ENCODE measurements at regions not wholly inside any gene's neighbourhood (a gene's known extent, or its start where the extent isn't known, plus 50 kb on each side); places are given as distances from the start of the nearest gene placed in this dataset.
A peak's percentile ranks its signal among the peaks of the same experiment; 100 is the strongest.

GRCh38 chr13:50080911-50081678 lies 65.9 kb downstream of the KCNRG start:
- peak; percentile 27 for DNase-seq

More at GRCh38 chr13:50080911-50081678, 65.9 kb downstream of the KCNRG start:
- Histone ChIP-seq H3K27ac (ENCODE audit: insufficient read depth, low read length) (peak overlapping the region; percentile 95), H3K9ac (ENCODE audit: low read depth, low read length) (peak overlapping the region; percentile 89), H2BK120ac (ENCODE audit: low read depth, low read length) (peak overlapping the region; percentile 54), H3K14ac (replicated peaks; ENCODE audit: low read depth, low read length) (peak overlapping the region; percentile 87), H3K9me1 (ENCODE audit: insufficient read depth, low read length) (no peaks in the 10 kb centered on the region; the same call in 1 of the 2 replicates), H3K4me2 (ENCODE audit: low read depth, low read length) (peak overlapping the region; percentile 76), H3K4ac (ENCODE audit: low read depth, low read length) (peak overlapping the region; percentile 77), H2BK20ac (ENCODE audit: low read depth, low read length) (no peak overlapping the region), H3K4me3 (ENCODE audit: insufficient read depth, low read depth, low read length) (peak overlapping the region; percentile 66), H3K18ac (ENCODE audit: low read depth, low read length) (peak overlapping the region; percentile 79), H3K27me3 (ENCODE audit: control insufficient read depth, insufficient read depth, low read length) (no peaks in the 10 kb centered on the region), H2BK15ac (ENCODE audit: low read depth, low read length) (0 out of 3 replicates have a peak overlapping the region, but pooled peaks have one; percentile 15), H4K8ac (ENCODE audit: low read depth in 2 of 2, low read length in 2 of 2) (peak overlapping the region; percentile 44 to 48; a peak in 3 of 4 replicates), H3K56ac (ENCODE audit: extremely low read depth, insufficient read depth, low read length) (peak overlapping the region; percentile 86), H3K79me1 (ENCODE audit: low read depth in 1 of 2, low read length in 2 of 2) (peaks cover 10 to 11% of the 10 kb centered on the region in 2 experiments), H2BK5ac (ENCODE audit: low read depth, low read length, poor library complexity, severe bottlenecking) (peak overlapping the region; percentile 63), H3K23ac (ENCODE audit: low read depth, low read length) (peak overlapping the region; percentile 79), H2AK9ac (replicated peaks; ENCODE audit: low read depth, low read length, poor library complexity) (peak overlapping the region; percentile 97), H3K9me3 (ENCODE audit: control insufficient read depth, insufficient read depth, low read length) (no peaks in the 10 kb centered on the region), H3K36me3 (ENCODE audit: control insufficient read depth, insufficient read depth, low read length) (no peaks in the 10 kb centered on the region), H4K91ac (ENCODE audit: insufficient read depth, low read depth, low read length) (peak overlapping the region; percentile 61), H2AFZ (replicated peaks; ENCODE audit: low read length, poor library complexity) (peak overlapping the region; percentile 92), H4K20me1 (ENCODE audit: insufficient read depth, low read length) (peaks cover 16% of the 10 kb centered on the region), H2AK5ac (ENCODE audit: low read depth, low read length) (peak overlapping the region; percentile 24; the same call in 1 of the 2 replicates), H3K4me1 (ENCODE audit: control insufficient read depth, insufficient read depth, low read length) (no peaks in the 10 kb centered on the region), H4K5ac (ENCODE audit: low read depth, low read length) (peak overlapping the region; percentile 46; the same call in 1 of the 2 replicates)
- 4% methylated on average over 25 of the region's 67 CpGs; no CpG with 5 or more reads in 1 of the 2 experiments for WGBS, 2 experiments (ENCODE audit: extremely low coverage in 2 of 2, insufficient read length in 1 of 2)
- in situ Hi-C loops (cut with MboI; ENCODE audit: low sequenced_read_pairs) (loop anchor here (5.0 to 25.0 kb wide), 4 partner anchors 416 to 831 kb away; partner anchors contain the start of gene RNASEH2B), intact Hi-C loops (cut with micrococcal nuclease) (loop anchor here (1.0 to 5.0 kb wide), 6 partner anchors 84 to 991 kb away; partner anchors contain the start of genes SPRYD7 and TRIM13), dilution Hi-C loops (cut with HindIII; ENCODE audit: low sequenced_read_pairs, unreplicated experiment) (no loop called here)
- ATAC-seq (ENCODE audit: low read depth): peak; percentile 10
- no TSS peak for BruUV-seq (replicated peaks)
- POLR2A ChIA-PET (ENCODE audit: unreplicated experiment): no interaction called here
- CTCF ChIA-PET: interaction anchor here (0.8 to 1.9 kb wide), 6 partner anchors 11 to 831 kb away, joined by 3 to 7 read pairs (median 3); no protein-coding TSS in a partner anchor
- TF ChIP-seq BHLHE40 (IDR thresholded peaks at IDR 0.05; ENCODE audit: low read depth, low read length): no peak
- TF ChIP-seq RAD21 (IDR thresholded peaks at IDR 0.05; ENCODE audit: low read length): no peak
- no peak for TF ChIP-seq MAFK (IDR thresholded peaks at IDR 0.05; ENCODE audit: low read depth, low read length)
- no peak for TF ChIP-seq MXI1 (IDR thresholded peaks at IDR 0.05; ENCODE audit: borderline replicate concordance, low read depth, low read length)
